B cell (primary cell): ENCODE measurements at regions not wholly inside any gene's neighbourhood (a gene's known extent, or its start where the extent isn't known, plus 50 kb on each side); places are given as distances from the start of the nearest gene placed in this dataset.

ENCODE experiments used
- EZH2 ChIP-seq: IDR thresholded peaks from 2 replicates; pipeline ENCODE4 v1.6.1; 2012; ENCODE audit warnings: borderline replicate concordance, low read depth, mild to moderate bottlenecking, moderate library complexity, low read length; ENCODE audit not compliant: insufficient read depth, poor library complexity, severe bottlenecking
- TF ChIP-seq, protein P1 (sequence below): fragments of 200-600 bp; IDR thresholded peaks from one replicate; pipeline ENCODE4 v1.8.0; 2022; ENCODE audit warnings: antibody characterized with exemption, mild to moderate bottlenecking

DNA sequence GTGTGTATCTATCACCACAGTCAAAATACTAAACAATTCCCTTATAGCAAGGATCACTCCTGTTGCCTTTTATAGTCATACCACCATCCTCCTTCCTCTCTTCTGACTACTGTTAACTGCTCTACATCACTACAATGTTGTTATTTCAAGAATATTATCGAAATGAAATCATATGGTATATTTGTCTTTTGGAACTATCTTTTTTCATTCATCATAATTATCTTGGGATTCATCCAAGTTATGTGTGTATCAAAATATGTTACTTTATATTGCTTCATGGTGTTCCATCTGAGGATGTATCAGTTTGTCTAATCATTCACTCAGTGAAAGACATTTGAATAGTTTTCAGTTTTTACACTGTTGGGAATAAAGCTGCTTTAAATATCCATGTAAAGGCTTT lies 1423.0 kb upstream of the PIK3C3 start:
- TF ChIP-seq EZH2 = no peak
- TF ChIP-seq, protein P1, sequence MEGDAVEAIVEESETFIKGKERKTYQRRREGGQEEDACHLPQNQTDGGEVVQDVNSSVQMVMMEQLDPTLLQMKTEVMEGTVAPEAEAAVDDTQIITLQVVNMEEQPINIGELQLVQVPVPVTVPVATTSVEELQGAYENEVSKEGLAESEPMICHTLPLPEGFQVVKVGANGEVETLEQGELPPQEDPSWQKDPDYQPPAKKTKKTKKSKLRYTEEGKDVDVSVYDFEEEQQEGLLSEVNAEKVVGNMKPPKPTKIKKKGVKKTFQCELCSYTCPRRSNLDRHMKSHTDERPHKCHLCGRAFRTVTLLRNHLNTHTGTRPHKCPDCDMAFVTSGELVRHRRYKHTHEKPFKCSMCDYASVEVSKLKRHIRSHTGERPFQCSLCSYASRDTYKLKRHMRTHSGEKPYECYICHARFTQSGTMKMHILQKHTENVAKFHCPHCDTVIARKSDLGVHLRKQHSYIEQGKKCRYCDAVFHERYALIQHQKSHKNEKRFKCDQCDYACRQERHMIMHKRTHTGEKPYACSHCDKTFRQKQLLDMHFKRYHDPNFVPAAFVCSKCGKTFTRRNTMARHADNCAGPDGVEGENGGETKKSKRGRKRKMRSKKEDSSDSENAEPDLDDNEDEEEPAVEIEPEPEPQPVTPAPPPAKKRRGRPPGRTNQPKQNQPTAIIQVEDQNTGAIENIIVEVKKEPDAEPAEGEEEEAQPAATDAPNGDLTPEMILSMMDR = no peak
